ENCODE measurements at regions not wholly inside any gene's neighbourhood (a gene's known extent, or its start where the extent isn't known, plus 50 kb on each side); places are given as distances from the start of the nearest gene placed in this dataset.

- TF ChIP-seq, protein P1, sequence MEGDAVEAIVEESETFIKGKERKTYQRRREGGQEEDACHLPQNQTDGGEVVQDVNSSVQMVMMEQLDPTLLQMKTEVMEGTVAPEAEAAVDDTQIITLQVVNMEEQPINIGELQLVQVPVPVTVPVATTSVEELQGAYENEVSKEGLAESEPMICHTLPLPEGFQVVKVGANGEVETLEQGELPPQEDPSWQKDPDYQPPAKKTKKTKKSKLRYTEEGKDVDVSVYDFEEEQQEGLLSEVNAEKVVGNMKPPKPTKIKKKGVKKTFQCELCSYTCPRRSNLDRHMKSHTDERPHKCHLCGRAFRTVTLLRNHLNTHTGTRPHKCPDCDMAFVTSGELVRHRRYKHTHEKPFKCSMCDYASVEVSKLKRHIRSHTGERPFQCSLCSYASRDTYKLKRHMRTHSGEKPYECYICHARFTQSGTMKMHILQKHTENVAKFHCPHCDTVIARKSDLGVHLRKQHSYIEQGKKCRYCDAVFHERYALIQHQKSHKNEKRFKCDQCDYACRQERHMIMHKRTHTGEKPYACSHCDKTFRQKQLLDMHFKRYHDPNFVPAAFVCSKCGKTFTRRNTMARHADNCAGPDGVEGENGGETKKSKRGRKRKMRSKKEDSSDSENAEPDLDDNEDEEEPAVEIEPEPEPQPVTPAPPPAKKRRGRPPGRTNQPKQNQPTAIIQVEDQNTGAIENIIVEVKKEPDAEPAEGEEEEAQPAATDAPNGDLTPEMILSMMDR (conservative IDR thresholded peaks at IDR 0.05 in 1 of 2, IDR thresholded peaks at IDR 0.05 in 1 of 2; ENCODE audit: low read depth in 1 of 2, low read length in 2 of 2) = no peak
- TF ChIP-seq EZH2 (IDR thresholded peaks at IDR 0.05; ENCODE audit: low read length, missing control alignments) = no peak
These were observed 94.4 kb upstream of the NEBL start for GRCh38 chr10:20991526-20991925.
